ENCODE measurements at regions not wholly inside any gene's neighbourhood (a gene's known extent, or its start where the extent isn't known, plus 50 kb on each side); places are given as distances from the start of the nearest gene placed in this dataset.

DNA sequence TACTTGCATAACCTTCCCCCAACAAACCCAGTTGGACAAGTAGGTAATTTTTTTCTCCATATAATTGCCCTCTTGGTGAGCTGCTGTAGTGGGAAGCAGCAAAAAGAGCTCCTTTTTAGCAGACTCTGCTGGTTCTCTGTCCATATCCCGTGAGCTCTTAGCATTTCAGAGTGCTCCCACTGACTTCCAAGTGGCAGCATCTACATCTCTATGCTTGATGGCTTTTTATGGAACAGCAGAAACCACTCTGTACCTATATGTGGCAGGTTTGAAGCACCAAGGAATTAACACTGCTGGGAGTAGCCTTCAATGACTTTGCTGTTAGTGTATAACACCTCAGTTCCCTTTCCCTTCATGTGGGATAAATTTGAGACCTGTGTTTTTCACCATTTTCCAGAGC lies 168.4 kb upstream of the NHS start:
- no peak for DNase-seq

DNA sequence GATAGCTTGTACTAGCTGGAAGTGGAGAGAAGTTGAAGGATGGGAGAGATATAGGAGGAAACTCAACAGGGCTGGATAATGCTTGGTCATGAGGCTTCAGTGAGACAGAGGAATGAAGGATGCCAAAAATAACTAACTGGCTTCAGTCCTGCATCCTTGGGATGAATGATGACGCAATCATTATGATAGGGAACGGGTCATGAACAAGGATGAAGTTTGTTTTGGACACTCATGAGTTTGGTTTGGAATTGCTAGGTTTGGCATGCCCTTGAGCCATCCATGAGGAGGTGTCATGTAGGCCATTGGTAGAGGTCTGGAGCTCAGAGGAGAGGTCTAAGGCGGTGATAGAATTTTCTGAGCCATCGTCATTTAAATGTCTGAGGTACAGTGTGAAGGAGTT lies 160.0 kb upstream of the NHS start:
- no peak for DNase-seq

DNA sequence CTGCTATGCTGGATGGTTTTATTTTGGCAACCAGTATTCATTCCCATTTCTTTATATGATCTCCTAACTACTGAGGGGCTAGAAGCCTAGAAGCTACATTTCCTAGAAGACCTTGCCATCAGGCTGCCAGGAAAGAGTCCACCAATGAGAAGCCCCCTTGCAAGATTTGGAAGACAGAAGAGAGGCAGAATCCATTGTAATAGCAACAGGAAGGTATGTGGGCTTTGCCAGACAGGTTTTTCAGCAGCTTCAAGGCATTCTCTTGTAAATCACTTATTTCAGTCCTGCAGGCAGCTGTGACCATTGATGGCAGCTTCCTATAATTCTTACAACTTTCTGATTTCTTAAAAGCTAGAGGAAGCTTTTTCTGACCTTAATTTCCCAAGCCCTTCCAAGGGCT lies 148.3 kb upstream of the NHS start:
- DNase-seq: no peak

DNA sequence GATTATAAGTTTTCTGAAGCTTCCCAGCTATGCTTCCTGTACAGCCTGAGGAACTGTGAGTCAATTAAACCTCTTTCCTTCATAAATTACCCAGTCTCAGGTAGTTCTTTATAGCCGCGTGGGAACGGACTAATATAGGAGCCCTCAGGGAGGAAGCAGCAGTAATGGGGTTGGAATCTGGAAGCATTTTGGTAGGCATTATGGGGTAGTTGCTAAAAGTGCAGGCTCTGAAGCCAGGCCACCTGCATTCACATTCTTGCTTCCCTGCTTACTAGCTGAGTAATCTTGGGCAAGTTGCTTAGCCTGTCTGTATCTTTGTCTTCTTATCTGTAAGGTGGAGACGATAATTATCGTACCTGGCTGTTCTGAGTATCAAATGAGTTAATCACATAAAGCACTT lies 137.9 kb upstream of the NHS start:
- no peak for DNase-seq

DNA sequence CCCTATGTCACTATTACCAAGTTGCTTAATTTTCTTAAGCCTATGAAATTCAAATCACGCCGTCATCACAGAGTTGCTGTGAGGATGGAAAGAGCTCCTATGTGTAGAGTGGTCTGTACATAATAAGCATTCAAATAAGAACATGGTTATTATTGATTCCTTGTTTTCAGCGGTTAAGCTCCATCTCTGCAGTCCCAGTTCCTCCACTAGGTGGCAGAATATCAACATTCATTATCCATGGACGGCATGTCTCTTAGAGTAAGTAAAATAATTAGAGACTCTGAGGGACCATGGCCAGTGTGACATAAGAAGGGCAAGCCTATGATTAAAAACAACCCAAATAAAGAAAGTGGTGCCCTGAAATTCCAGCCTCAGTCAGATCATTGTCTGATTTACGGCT lies 132.5 kb upstream of the NHS start:
- peak; percentile 27 for DNase-seq

DNA sequence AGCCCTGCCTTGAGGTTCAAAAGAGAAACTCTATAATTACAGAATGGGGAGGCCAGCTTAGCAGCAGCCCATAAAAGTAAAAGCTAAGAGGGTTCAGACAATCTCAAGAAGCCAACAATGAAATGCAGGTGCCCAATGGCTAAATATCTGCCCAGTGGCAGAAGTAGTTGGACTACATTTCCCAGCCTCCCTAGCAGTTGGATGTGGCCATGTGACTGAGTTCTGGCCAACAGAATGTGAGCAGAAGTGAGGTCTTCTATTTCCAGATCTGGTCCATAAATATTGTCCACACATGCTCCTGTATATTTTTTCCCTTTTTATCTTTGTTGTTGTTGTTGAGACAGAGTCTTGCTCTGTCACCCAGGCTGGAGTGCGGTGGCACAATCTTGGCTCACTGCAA lies 127.9 kb upstream of the NHS start:
- DNase-seq: no peak

DNA sequence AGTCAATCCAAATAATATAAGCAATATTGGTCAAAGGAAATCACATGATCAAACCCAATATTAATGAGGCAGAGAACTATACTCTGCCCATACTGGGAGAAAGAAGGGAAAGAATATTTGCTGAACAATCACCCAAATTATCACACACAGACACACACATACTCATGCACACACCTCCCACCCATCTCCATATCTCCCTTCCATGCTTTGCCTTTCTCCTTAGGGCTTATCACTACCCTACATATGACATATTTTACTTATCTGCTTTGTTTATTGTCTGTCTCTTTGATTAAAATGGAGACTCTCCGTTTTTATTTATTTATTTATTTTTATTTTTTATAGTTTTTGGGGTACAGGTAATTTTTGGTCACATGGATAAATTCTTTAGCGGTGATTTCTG lies 112.9 kb upstream of the NHS start:
- DNase-seq: no peak

DNA sequence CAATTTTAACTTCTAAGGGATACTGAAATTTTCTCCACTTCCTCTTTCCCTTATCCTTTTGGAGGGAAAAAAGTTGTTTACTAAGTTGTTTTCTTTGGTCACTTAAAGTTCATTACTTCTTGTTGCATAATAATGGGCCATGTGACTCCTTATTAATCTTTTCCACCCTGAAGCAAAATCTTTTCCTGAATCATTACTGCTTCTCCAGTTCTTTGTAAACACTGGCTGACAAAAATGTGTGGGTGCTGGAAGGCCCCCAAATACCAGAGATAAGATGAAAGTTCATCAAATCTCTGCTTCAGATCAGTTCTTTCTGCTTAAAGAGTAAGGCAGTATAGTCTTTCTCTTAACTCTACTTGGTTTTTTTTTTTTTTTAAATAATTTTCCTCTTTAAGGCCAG lies 108.9 kb upstream of the NHS start:
- no peak for DNase-seq

DNA sequence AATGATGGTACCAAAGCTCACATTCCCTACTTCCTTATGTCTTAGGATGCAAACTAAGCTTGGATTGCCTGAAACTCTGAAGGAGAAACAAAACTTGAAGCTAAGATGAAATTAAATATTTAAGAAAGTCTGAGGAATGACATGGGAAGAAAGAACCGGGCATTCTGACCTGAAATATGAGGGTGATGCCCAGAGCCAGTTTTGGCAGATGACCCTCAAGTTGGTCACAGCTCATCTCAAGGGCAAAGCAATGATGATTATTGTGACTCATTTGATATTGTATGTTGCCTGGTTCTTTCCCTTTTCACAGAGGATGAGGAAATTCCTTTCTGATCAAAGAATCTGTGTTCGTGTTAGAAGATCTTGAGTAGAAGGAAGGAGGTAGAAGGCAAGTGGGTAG lies 96.0 kb upstream of the NHS start:
- DNase-seq: no peak

DNA sequence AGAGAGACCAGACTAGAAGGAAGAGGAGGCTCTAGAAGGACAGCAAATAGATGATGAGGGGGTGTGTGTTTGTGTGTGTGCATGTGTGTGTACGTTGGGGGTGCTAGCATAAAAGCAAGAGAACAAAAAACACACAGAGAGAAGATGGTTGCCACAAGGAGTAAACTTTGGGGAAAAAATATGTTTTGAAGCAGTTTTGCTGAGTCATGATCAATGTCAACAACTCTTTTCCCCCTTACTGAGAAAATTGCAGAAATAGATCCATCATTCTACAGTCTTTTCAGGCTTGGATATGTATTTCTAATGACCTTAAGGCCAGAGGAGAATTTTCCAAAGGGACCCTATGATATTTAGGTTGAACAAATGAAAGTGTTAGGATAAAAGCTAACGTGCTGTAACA lies 89.0 kb upstream of the NHS start:
- no peak for DNase-seq

DNA sequence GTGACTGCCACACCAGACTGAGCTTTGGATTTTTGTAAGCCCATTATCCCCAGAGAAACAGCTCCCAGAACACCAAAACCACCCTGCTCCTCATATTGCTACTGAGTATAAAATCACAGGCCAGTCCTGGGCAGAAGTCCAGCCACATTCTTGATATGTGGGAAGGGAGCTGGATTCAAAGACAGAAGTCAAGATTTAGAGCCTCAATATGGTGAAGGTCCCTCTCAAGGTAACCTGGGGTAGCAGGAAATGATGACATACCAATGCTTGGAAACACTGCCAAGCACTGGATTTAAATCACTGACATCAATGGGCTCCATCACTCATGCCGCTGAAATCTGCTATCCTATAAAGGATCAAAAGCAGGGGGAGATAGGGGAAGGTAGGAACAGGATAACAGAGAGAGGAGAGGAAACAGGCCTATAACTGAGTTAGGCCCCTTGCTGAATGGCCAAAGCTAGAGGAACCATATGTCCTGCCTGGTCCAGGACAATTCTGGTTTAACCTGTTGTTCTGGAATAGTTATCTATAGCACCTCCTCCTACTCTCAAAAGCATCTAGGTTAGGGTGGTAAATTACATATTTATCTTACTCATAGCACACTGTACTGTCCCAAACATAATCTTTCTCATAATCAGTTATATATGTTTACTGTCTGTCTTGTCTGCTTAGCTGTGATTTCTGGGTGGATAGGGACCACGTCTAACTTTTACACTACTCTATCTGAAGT lies 83.7 kb upstream of the NHS start:
- no peak for DNase-seq

DNA sequence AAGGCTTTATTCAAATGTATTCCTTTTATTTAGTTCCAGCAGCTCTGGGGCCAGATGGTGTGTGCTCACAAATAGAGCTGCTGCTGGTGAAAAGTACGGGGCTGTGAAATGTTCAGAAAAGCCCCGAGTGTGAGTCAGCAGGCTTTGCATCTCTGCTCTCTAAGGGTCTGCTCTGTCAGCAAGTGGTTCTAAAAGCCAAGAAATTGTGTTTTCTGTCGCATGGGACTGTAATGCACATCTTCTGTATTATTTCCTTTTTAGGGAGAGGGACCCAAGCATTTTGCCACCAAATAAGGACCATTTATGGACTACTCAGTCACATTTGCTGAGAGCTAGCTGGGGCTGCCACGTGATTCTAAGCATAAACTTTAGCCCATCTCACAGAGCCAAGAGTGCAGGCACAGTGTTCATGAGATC lies 82.9 kb upstream of the NHS start:
- DNase-seq: no peak

DNA sequence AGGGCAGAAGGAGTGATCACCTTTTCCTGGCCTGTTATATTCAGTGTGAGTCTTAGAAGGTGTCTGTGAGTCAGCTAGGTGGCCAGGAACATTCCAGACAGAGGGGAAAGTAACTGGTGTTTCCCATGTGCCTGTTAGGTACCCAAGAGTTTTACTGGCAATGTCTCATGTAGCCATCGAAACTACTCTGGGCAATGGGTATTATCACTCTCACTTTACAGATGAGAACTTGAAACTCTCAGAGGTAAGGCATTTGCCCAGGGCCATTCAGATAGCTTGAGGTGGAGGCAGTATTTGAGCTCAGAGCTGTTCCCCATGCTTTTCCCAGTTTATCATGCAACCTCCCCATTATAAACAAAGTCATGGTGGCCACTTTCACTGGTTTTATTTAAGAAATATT lies 80.4 kb upstream of the NHS start:
- DNase-seq: no peak

DNA sequence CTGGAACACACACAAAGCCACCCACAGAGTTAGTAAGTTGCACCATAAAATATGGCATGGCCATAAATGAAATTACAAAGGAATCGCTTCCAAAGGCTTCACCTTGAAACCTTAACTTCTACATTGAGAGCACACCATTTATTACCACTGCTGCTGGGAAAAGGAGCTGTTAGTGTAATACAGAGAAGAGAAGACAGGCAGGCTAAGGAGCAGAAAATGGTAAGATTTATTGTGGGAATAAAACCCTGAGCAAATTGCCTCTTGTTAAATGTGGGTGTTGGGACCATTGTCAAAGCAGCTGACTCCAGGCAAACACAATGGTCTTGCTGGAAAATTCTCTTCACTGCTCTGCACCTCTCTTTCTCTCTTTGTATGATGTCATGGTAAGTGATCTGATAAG lies 79.2 kb upstream of the NHS start:
- DNase-seq: no peak

DNA sequence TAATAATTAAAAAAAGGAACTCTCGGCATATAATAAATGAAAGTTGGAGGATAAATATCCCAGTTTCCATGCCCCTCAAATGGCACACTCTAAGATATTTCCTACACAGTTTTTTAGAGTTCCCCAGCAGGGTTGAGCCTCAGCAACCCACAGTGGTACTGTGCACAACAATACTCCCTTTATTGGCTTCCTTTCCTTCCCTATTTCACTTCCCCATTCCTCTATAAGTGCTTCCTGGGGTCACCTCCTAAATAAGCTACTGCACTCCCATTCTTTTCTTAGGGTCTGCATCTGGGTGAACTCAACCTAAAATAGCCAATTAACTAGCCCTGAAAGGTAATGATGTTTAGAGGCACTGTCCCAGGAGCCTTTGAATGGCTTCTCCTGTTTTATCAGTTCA lies 76.4 kb upstream of the NHS start:
- DNase-seq: no peak

DNA sequence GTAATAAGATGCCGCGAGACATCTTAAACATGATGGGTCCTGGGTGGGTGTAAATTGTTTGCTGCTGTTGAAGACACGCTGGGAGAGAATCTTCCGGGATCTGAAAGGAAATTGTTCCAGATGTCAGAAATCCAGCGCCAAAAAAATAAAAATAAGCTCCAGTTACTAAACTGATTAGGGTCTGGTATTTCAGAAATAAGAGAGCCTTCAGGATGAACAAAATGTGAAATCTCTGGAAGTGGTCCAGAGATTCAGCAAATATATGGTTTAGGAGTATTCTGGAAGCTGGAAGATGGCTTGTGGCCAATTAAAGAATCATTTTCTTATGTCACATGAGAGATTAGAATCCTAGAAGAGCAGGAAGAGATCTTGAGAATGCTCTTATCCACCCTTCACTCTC lies 75.8 kb upstream of the NHS start:
- no peak for DNase-seq

DNA sequence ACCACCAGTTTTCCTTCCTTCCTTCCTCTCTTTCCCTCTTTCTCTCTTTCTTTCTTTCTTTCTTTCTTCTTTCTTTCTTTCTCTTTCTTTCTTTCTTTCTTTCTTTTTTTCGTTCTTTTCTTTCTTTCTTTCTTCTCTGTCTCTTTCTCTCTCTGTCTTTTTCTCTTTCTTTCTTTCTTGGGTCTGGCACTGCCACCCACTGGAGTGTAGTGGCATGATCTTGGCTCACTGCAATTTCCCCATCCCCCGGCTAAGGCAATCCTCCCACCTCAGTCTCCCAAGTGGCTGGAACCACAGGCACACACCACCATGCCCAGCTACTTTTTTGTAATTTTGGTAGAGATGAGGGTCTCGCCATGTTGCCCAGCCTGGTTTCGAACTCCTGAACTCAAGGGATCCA lies 51.6 kb upstream of the NHS start:
- no peak for DNase-seq

Data from CD4-positive, alpha-beta T cell treated with Interleukin-17A for 4 hours (primary cell).